ENCODE measurements at regions not wholly inside any gene's neighbourhood (a gene's known extent, or its start where the extent isn't known, plus 50 kb on each side); places are given as distances from the start of the nearest gene placed in this dataset.

- no peak for TF ChIP-seq ZNF318 (IDR thresholded peaks at IDR 0.05; ENCODE audit: borderline replicate concordance in 1 of 2, low read depth in 1 of 2)
- TF ChIP-seq PHF8 (IDR thresholded peaks at IDR 0.05; ENCODE audit: borderline replicate concordance, low read length): no peak
- TF ChIP-seq ZNF232 (CRISPR knock-in tag; IDR thresholded peaks at IDR 0.05): no peak
- TF ChIP-seq WHSC1 (IDR thresholded peaks at IDR 0.05; ENCODE audit: low read length): no peak
- no peak for TF ChIP-seq PBX2 (CRISPR knock-in tag; IDR thresholded peaks at IDR 0.05; ENCODE audit: low read depth)
- TF ChIP-seq PBX2 (tag; conservative IDR thresholded peaks at IDR 0.05; ENCODE audit: low read depth): peak; percentile 49
- TF ChIP-seq CHD1 (IDR thresholded peaks at IDR 0.05; ENCODE audit: low read length): no peak
- TF ChIP-seq NUFIP1 (IDR thresholded peaks at IDR 0.05; ENCODE audit: partially characterized antibody): no peak
- TF ChIP-seq ZBTB1 (CRISPR knock-in tag; IDR thresholded peaks at IDR 0.05; ENCODE audit: borderline replicate concordance, low read depth): no peak
- no peak for TF ChIP-seq ZBTB43 (CRISPR knock-in tag; IDR thresholded peaks at IDR 0.05)
- no peak for TF ChIP-seq ZNF444 (CRISPR knock-in tag; IDR thresholded peaks at IDR 0.05)
- no peak for TF ChIP-seq LCOR (CRISPR knock-in tag; IDR thresholded peaks at IDR 0.05)
- TF ChIP-seq KAT8 (IDR thresholded peaks at IDR 0.05; ENCODE audit: low read depth): no peak
- TF ChIP-seq KDM2B (CRISPR knock-in tag; IDR thresholded peaks at IDR 0.05): no peak
These were observed 106.4 kb downstream of the ZNF429 start (continued) for GRCh38 chr19:21611659-21612402.

All from K562 (cell line).